Esophagus (tissue), 2 donors: ENCODE measurements at regions not wholly inside any gene's neighbourhood (a gene's known extent, or its start where the extent isn't known, plus 50 kb on each side); places are given as distances from the start of the nearest gene placed in this dataset.
"Not testable (repeated sequence)": the region's sequence is repeated elsewhere in the genome, so short reads cannot be mapped to it uniquely, and the experiment has no call there.

ENCODE experiments used
- H3K27ac ChIP-seq, 2 donors: one replicate each; pipeline ENCODE4 v1.5.1; 2013; ENCODE audit warnings: low read depth in 2 of 2, mild to moderate bottlenecking in 2 of 2, inconsistent platforms in 1 of 2, low read length in 1 of 2, moderate library complexity in 1 of 2
- H3K27me3 ChIP-seq, 2 donors: one replicate each; pipeline ENCODE4 v1.6.1; 2013; ENCODE audit warnings: low read length in 2 of 2, control low read depth in 1 of 2, mild to moderate bottlenecking in 1 of 2; ENCODE audit not compliant: insufficient read depth in 2 of 2, control insufficient read depth in 1 of 2
- H3K36me3 ChIP-seq, 2 donors: one replicate each; pipeline ENCODE4 v1.6.1; 2013; ENCODE audit warnings: low read length in 1 of 2; ENCODE audit not compliant: control insufficient read depth in 2 of 2, insufficient read depth in 2 of 2
- H3K4me1 ChIP-seq, 2 donors: one replicate each; pipeline ENCODE4 v1.6.1; 2013; ENCODE audit warnings: low read length in 1 of 2; ENCODE audit not compliant: control insufficient read depth in 2 of 2, insufficient read depth in 2 of 2
- H3K4me3 ChIP-seq, 2 donors: one replicate each; pipeline ENCODE4 v1.5.1; 2013; ENCODE audit warnings: low read length in 2 of 2, mild to moderate bottlenecking in 2 of 2, low read depth in 1 of 2, moderate library complexity in 1 of 2
- H3K9me3 ChIP-seq, 2 donors: one replicate each; pipeline ENCODE4 v1.6.1; 2013; ENCODE audit warnings: mild to moderate bottlenecking in 2 of 2, low read depth in 1 of 2, low read length in 1 of 2, moderate library complexity in 1 of 2; ENCODE audit not compliant: control insufficient read depth in 2 of 2, insufficient read depth in 1 of 2
- WGBS, 2 donors: extraction: QIAGEN DNeasy Blood & Tissue Kit; methylation state at CpG; one replicate each; pipeline ENCODE4 v1.1.7; 2013; 5-methylcytosine and 5-hydroxymethylcytosine counted together
- donor health status: healthy with polysubstance abuse.
- donor health status: Bipolar disorder and iron deficiency.

- WGBS, 2 donors: 89 to 93% methylated on average over 7 of the region's 7 CpGs
- not testable (repeated sequence) for H3K4me1 ChIP-seq, H3K36me3 ChIP-seq, H3K27ac ChIP-seq, H3K4me3 ChIP-seq, H3K27me3 ChIP-seq, H3K9me3 ChIP-seq
These were observed 60.6 kb upstream of the PPP1R12A start for GRCh38 chr12:79995385-79996084.

GRCh38 chr12:79993106-79993862 lies 58.4 kb upstream of the PPP1R12A start:
- no peak overlapping the region for H3K4me3 ChIP-seq
- no peaks in the 10 kb centered on the region for H3K27me3 ChIP-seq
- no peak overlapping the region for H3K27ac ChIP-seq
- peaks cover 0 to 2% of the 10 kb centered on the region in 2 donors for H3K4me1 ChIP-seq
- H3K36me3 ChIP-seq: no peaks in the 10 kb centered on the region
- peaks cover 0 to 6% of the 10 kb centered on the region in 2 donors for H3K9me3 ChIP-seq
- WGBS, 2 donors: 95 to 97% methylated on average over 34 to 43 of the region's 43 CpGs

- peaks cover 0 to 2% of the 10 kb centered on the region in 2 donors for H3K4me1 ChIP-seq
- H3K36me3 ChIP-seq: no peaks in the 10 kb centered on the region
- H3K27ac ChIP-seq: no peak overlapping the region
- H3K4me3 ChIP-seq: no peak overlapping the region
- 77 to 91% methylated on average over 3 of the region's 3 CpGs for WGBS, 2 donors
- peaks cover 0 to 6% of the 10 kb centered on the region in 2 donors for H3K9me3 ChIP-seq
- no peaks in the 10 kb centered on the region for H3K27me3 ChIP-seq
These were observed 56.7 kb upstream of the PPP1R12A start for GRCh38 chr12:79991586-79991985.

- H3K4me1 ChIP-seq, H3K27me3 ChIP-seq, H3K36me3 ChIP-seq, H3K9me3 ChIP-seq, H3K4me3 ChIP-seq, H3K27ac ChIP-seq: not testable (repeated sequence)
- 77 to 82% methylated on average over 10 of the region's 10 CpGs for WGBS, 2 donors
These were observed 55.8 kb upstream of the PPP1R12A start for GRCh38 chr12:79990509-79991338.

GRCh38 chr12:79988368-79988767 lies 53.5 kb upstream of the PPP1R12A start:
- H3K9me3 ChIP-seq: peaks cover 0 to 4% of the 10 kb centered on the region in 2 donors
- H3K4me3 ChIP-seq: no peak overlapping the region
- H3K27ac ChIP-seq: no peak overlapping the region
- no peaks in the 10 kb centered on the region for H3K36me3 ChIP-seq
- no peaks in the 10 kb centered on the region for H3K4me1 ChIP-seq
- no peaks in the 10 kb centered on the region for H3K27me3 ChIP-seq

GRCh38 chr12:79987731-79988130 lies 52.8 kb upstream of the PPP1R12A start:
- H3K9me3 ChIP-seq: no peaks in the 10 kb centered on the region
- H3K27ac ChIP-seq: no peak overlapping the region
- H3K4me1 ChIP-seq: no peaks in the 10 kb centered on the region
- H3K4me3 ChIP-seq: no peak overlapping the region
- 87 to 88% methylated on average over 2 of the region's 2 CpGs for WGBS, 2 donors
- no peaks in the 10 kb centered on the region for H3K36me3 ChIP-seq
- H3K27me3 ChIP-seq: no peaks in the 10 kb centered on the region
